ENCODE measurements at regions not wholly inside any gene's neighbourhood (a gene's known extent, or its start where the extent isn't known, plus 50 kb on each side); places are given as distances from the start of the nearest gene placed in this dataset.

GRCh38 chr1:14511166-14511680 is 87.3 kb upstream of the KAZN start:
- no peaks in the 10 kb centered on the region for H3K36me3 Mint-ChIP-seq (ENCODE audit: low read depth)
- H3K27ac Mint-ChIP-seq (ENCODE audit: unreplicated experiment), result no peak overlapping the region
- peaks cover 2% of the 10 kb centered on the region for H3K27me3 Mint-ChIP-seq (ENCODE audit: low read depth)
- no peak overlapping the region for H3K4me3 Mint-ChIP-seq (ENCODE audit: unreplicated experiment)
- DNase-seq (ENCODE audit: low spot score), result no peak
- H3K4me1 Mint-ChIP-seq (ENCODE audit: low read depth), result no peaks in the 10 kb centered on the region
- TF ChIP-seq CTCF (IDR thresholded peaks at IDR 0.05), result no peak
- no peaks in the 10 kb centered on the region for H3K9me3 Mint-ChIP-seq (ENCODE audit: low read depth)

- no peak for DNase-seq (ENCODE audit: low spot score)
Observed at GRCh38 chr1:14511796-14512585, 86.5 kb upstream of the KAZN start.

GRCh38 chr1:14513111-14513510 is 85.4 kb upstream of the KAZN start:
- H3K36me3 Mint-ChIP-seq (ENCODE audit: low read depth), result no peaks in the 10 kb centered on the region
- no peak for DNase-seq (ENCODE audit: low spot score)
- TF ChIP-seq CTCF (IDR thresholded peaks at IDR 0.05), result no peak
- H3K9me3 Mint-ChIP-seq (ENCODE audit: low read depth), result no peaks in the 10 kb centered on the region
- peaks cover 2% of the 10 kb centered on the region for H3K27me3 Mint-ChIP-seq (ENCODE audit: low read depth)
- H3K4me1 Mint-ChIP-seq (ENCODE audit: low read depth), result no peaks in the 10 kb centered on the region
- H3K4me3 Mint-ChIP-seq (ENCODE audit: unreplicated experiment), result no peak overlapping the region
- H3K27ac Mint-ChIP-seq (ENCODE audit: unreplicated experiment), result no peak overlapping the region

More at GRCh38 chr1:14511796-14512585, 86.5 kb upstream of the KAZN start:
- Mint-ChIP-seq H3K27me3 (ENCODE audit: low read depth) (peaks cover 2% of the 10 kb centered on the region), H3K9me3 (ENCODE audit: low read depth) (no peaks in the 10 kb centered on the region), H3K4me1 (ENCODE audit: low read depth) (no peaks in the 10 kb centered on the region), H3K27ac (ENCODE audit: unreplicated experiment) (no peak overlapping the region), H3K36me3 (ENCODE audit: low read depth) (no peaks in the 10 kb centered on the region), H3K4me3 (ENCODE audit: unreplicated experiment) (no peak overlapping the region)
- TF ChIP-seq CTCF (IDR thresholded peaks at IDR 0.05), result no peak

- Mint-ChIP-seq H3K27me3 (ENCODE audit: low read depth) (peaks cover 2% of the 10 kb centered on the region), H3K4me3 (ENCODE audit: unreplicated experiment) (no peak overlapping the region), H3K36me3 (ENCODE audit: low read depth) (no peaks in the 10 kb centered on the region), H3K4me1 (ENCODE audit: low read depth) (no peaks in the 10 kb centered on the region), H3K27ac (ENCODE audit: unreplicated experiment) (no peak overlapping the region), H3K9me3 (ENCODE audit: low read depth) (no peaks in the 10 kb centered on the region)
- no peak for DNase-seq (ENCODE audit: low spot score)
- TF ChIP-seq CTCF (IDR thresholded peaks at IDR 0.05), result no peak
Observed at GRCh38 chr1:14514739-14515138, 83.7 kb upstream of the KAZN start.

GRCh38 chr1:14516974-14517840 is 81.3 kb upstream of the KAZN start:
- no peaks in the 10 kb centered on the region for H3K9me3 Mint-ChIP-seq (ENCODE audit: low read depth)
- H3K36me3 Mint-ChIP-seq (ENCODE audit: low read depth), result no peaks in the 10 kb centered on the region
- no peak overlapping the region for H3K4me3 Mint-ChIP-seq (ENCODE audit: unreplicated experiment)
- no peak for DNase-seq (ENCODE audit: low spot score)
- peaks cover 2% of the 10 kb centered on the region for H3K27me3 Mint-ChIP-seq (ENCODE audit: low read depth)
- H3K4me1 Mint-ChIP-seq (ENCODE audit: low read depth), result no peaks in the 10 kb centered on the region
- no peak overlapping the region for H3K27ac Mint-ChIP-seq (ENCODE audit: unreplicated experiment)
- no peak for TF ChIP-seq CTCF (IDR thresholded peaks at IDR 0.05)

Measured in chondrocyte (in vitro differentiated cells).